GM19023 (cell line): ENCODE measurements at regions not wholly inside any gene's neighbourhood (a gene's known extent, or its start where the extent isn't known, plus 50 kb on each side); places are given as distances from the start of the nearest gene placed in this dataset.

Experiments used
- ATAC-seq: cut with Tn5 transposase; IDR thresholded peaks from one replicate; pipeline ENCODE4 v1.9.1; 2021; ENCODE audit warnings: mild to moderate bottlenecking, moderate library complexity; ENCODE audit not compliant: unreplicated experiment

GRCh38 chr21:25062061-25062460 is 545.2 kb downstream of the MRPL39 start:
- ATAC-seq = no peak

GRCh38 chr21:25054689-25055088 is 552.6 kb downstream of the MRPL39 start:
- no peak for ATAC-seq

- ATAC-seq = peak; percentile 86
These were observed 567.6 kb downstream of the MRPL39 start for GRCh38 chr21:25039461-25040380.

- no peak for ATAC-seq
These were observed 570.5 kb downstream of the MRPL39 start for GRCh38 chr21:25036775-25037174.

GRCh38 chr21:25031750-25032149 is 575.5 kb downstream of the MRPL39 start:
- ATAC-seq = no peak

GRCh38 chr21:25029580-25029979 is 577.7 kb downstream of the MRPL39 start:
- ATAC-seq = no peak

- ATAC-seq = no peak
These were observed 581.7 kb downstream of the MRPL39 start for GRCh38 chr21:25025596-25025995.

GRCh38 chr21:25024639-25025038 is 582.6 kb downstream of the MRPL39 start:
- no peak for ATAC-seq

- no peak for ATAC-seq
These were observed 601.9 kb downstream of the MRPL39 start for GRCh38 chr21:25005388-25005787.

GRCh38 chr21:25002676-25003075 is 604.6 kb downstream of the MRPL39 start:
- no peak for ATAC-seq

GRCh38 chr21:24995216-24995615 is 612.1 kb downstream of the MRPL39 start:
- no peak for ATAC-seq

GRCh38 chr21:24994717-24995116 is 612.6 kb downstream of the MRPL39 start:
- no peak for ATAC-seq

- ATAC-seq = no peak
These were observed 617.8 kb downstream of the MRPL39 start for GRCh38 chr21:24989516-24989915.

- ATAC-seq = no peak
These were observed 618.3 kb downstream of the MRPL39 start for GRCh38 chr21:24988941-24989340.

- ATAC-seq = peak; percentile 52
These were observed 631.0 kb downstream of the MRPL39 start for GRCh38 chr21:24976238-24976637.

- ATAC-seq = no peak
These were observed 638.2 kb downstream of the MRPL39 start for GRCh38 chr21:24969068-24969467.

- peak; percentile 97 for ATAC-seq
These were observed 651.9 kb downstream of the MRPL39 start for GRCh38 chr21:24955275-24955961.

GRCh38 chr21:24948186-24948585 is 659.1 kb downstream of the MRPL39 start:
- ATAC-seq = no peak

GRCh38 chr21:24945910-24946309 is 661.4 kb downstream of the MRPL39 start:
- ATAC-seq = no peak

GRCh38 chr21:24941316-24942185 is 665.7 kb downstream of the MRPL39 start:
- ATAC-seq = no peak

GRCh38 chr21:24939291-24939690 is 668.0 kb downstream of the MRPL39 start:
- no peak for ATAC-seq
